GM18520 (cell line): ENCODE measurements at regions not wholly inside any gene's neighbourhood (a gene's known extent, or its start where the extent isn't known, plus 50 kb on each side); places are given as distances from the start of the nearest gene placed in this dataset.

Experiments
- ATAC-seq: cut with Tn5 transposase; IDR thresholded peaks from one replicate; pipeline ENCODE4 v1.9.1; 2021; ENCODE audit not compliant: unreplicated experiment

DNA sequence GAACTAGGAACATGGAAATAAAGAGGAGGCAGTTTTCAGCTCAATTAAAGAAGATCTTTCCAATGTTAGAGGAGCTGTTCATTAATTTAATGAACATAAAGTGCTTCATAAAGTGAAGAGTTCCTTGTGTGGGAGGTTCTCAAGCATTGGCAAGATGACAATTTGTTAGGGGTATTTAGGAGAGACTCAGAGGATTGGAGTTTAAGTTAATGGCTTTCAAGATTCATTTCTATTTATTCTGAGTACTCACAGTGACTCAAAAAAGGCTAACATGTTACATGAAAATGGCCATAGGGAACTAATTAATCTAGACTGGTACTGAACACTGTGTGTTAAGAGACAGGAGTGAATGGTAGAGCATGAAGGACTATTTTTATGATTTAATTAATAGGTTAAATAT lies 55.4 kb upstream of the CDH12 start:
- ATAC-seq, result no peak

DNA sequence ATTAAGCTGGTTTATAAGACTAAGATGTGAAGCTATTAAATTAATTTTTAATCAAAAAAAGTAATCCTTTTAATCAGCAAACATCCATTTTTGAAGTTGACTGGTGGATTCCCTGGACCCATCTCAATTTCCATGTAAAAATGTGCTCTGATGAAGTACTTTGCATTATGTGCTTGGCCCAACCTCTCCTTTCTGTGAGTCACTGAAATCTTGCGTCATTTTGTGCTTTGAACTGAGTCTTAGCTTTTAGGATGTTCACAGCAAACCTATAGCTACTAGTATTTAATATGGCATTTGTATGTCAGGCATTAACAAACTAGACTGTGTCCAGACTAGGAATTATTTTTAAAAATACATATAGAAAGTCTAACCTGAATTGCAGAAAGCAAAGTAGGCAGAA lies 55.0 kb upstream of the CDH12 start:
- ATAC-seq, result no peak
